Peyer's patch (tissue), 4 donors: ENCODE measurements at regions not wholly inside any gene's neighbourhood (a gene's known extent, or its start where the extent isn't known, plus 50 kb on each side); places are given as distances from the start of the nearest gene placed in this dataset.

Experiments
- DNase-seq, 3 donors: peaks; one replicate each; pipeline ENCODE4 v3.0.0-alpha.2; 2017 to 2019
- H3K27ac ChIP-seq, 4 donors: fragments of 200-600 bp; sonication (generic); one replicate each; pipeline ENCODE4 v1.5.1; 2016 to 2019
- H3K27me3 ChIP-seq, 2 donors: fragments of 200-600 bp; sonication (generic); one replicate each; pipeline ENCODE4 v1.5.1; 2019
- H3K36me3 ChIP-seq, 3 donors: fragments of 200-600 bp; sonication (generic); one replicate each; pipeline ENCODE4 v1.5.1; 2016 to 2019
- H3K4me1 ChIP-seq, 4 donors: fragments of 200-600 bp; sonication (generic); one replicate each; pipeline ENCODE4 v1.5.1; 2016 to 2019
- H3K4me3 ChIP-seq, 4 donors: fragments of 200-600 bp; sonication (generic); 1 replicate in 3 of 4; 2 replicates in 1 of 4; pipeline ENCODE4 v1.5.1; 2016 to 2019; ENCODE audit warnings: mild to moderate bottlenecking in 1 of 4
- H3K9me3 ChIP-seq, 4 donors: fragments of 200-600 bp; sonication (generic); one replicate each; pipeline ENCODE4 v1.5.1; 2016 to 2019; ENCODE audit warnings: mild to moderate bottlenecking in 1 of 4
- CTCF ChIP-seq, 6 experiments: fragments of 450-650 bp in 4 of 6; fragments of 200-600 bp in 2 of 6; sonication (generic) in 1 of 6; IDR thresholded peaks; one replicate each; pipeline ENCODE4 v1.5.1; 2017 to 2019; ENCODE audit warnings: antibody characterized with exemption in 6 of 6, mild to moderate bottlenecking in 3 of 6, moderate library complexity in 1 of 6
- POLR2A ChIP-seq, 2 donors: fragments of 450-650 bp; IDR thresholded peaks; one replicate each; pipeline ENCODE4 v1.5.1; 2017; ENCODE audit warnings: antibody characterized with exemption in 2 of 2, mild to moderate bottlenecking in 2 of 2, moderate library complexity in 2 of 2

GRCh38 chr3:147655236-147655635 is 246.1 kb downstream of the ZIC1 start:
- Histone ChIP-seq H3K4me1 (no peaks in the 10 kb centered on the region), H3K4me3 (no peak overlapping the region), H3K36me3 (no peaks in the 10 kb centered on the region), H3K9me3 (no peaks in the 10 kb centered on the region), H3K27ac (no peak overlapping the region), H3K27me3 (no peaks in the 10 kb centered on the region)
- TF ChIP-seq CTCF (IDR thresholded peaks at IDR 0.05) (no peak), POLR2A (IDR thresholded peaks at IDR 0.05) (no peak)
- no peak for DNase-seq

- no peak overlapping the region for H3K4me3 ChIP-seq
- TF ChIP-seq CTCF (IDR thresholded peaks at IDR 0.05) (no peak), POLR2A (IDR thresholded peaks at IDR 0.05) (no peak)
- no peaks in the 10 kb centered on the region for H3K9me3 ChIP-seq
- H3K36me3 ChIP-seq = no peaks in the 10 kb centered on the region
- no peak overlapping the region for H3K27ac ChIP-seq
- no peak for DNase-seq
- no peaks in the 10 kb centered on the region for H3K27me3 ChIP-seq
- H3K4me1 ChIP-seq = no peaks in the 10 kb centered on the region
Measured at GRCh38 chr3:147656023-147656422, 246.9 kb downstream of the ZIC1 start.

GRCh38 chr3:147661916-147662315 is 252.8 kb downstream of the ZIC1 start:
- H3K4me3 ChIP-seq = no peak overlapping the region
- DNase-seq = no peak
- H3K4me1 ChIP-seq = no peaks in the 10 kb centered on the region
- no peaks in the 10 kb centered on the region for H3K27me3 ChIP-seq
- no peaks in the 10 kb centered on the region for H3K36me3 ChIP-seq
- no peak overlapping the region for H3K27ac ChIP-seq
- TF ChIP-seq CTCF (IDR thresholded peaks at IDR 0.05) = no peak
- no peak for TF ChIP-seq POLR2A (IDR thresholded peaks at IDR 0.05)
- no peaks in the 10 kb centered on the region for H3K9me3 ChIP-seq

- no peaks in the 10 kb centered on the region for H3K27me3 ChIP-seq
- H3K4me1 ChIP-seq = no peaks in the 10 kb centered on the region
- H3K27ac ChIP-seq = no peak overlapping the region
- H3K36me3 ChIP-seq = no peaks in the 10 kb centered on the region
- H3K4me3 ChIP-seq = no peak overlapping the region
- DNase-seq = no peak
- H3K9me3 ChIP-seq = no peaks in the 10 kb centered on the region
- TF ChIP-seq CTCF (IDR thresholded peaks at IDR 0.05) (no peak), POLR2A (IDR thresholded peaks at IDR 0.05) (no peak)
Measured at GRCh38 chr3:147662705-147663104, 253.5 kb downstream of the ZIC1 start.

GRCh38 chr3:147669077-147669476 is 259.9 kb downstream of the ZIC1 start:
- no peaks in the 10 kb centered on the region for H3K9me3 ChIP-seq
- no peaks in the 10 kb centered on the region for H3K36me3 ChIP-seq
- no peaks in the 10 kb centered on the region for H3K27me3 ChIP-seq
- no peak for DNase-seq
- no peaks in the 10 kb centered on the region for H3K4me1 ChIP-seq
- no peak for TF ChIP-seq CTCF (IDR thresholded peaks at IDR 0.05)
- no peak for TF ChIP-seq POLR2A (IDR thresholded peaks at IDR 0.05)
- H3K27ac ChIP-seq = no peak overlapping the region
- H3K4me3 ChIP-seq = no peak overlapping the region

- no peaks in the 10 kb centered on the region for H3K36me3 ChIP-seq
- no peak overlapping the region for H3K27ac ChIP-seq
- H3K9me3 ChIP-seq = no peaks in the 10 kb centered on the region
- no peaks in the 10 kb centered on the region for H3K27me3 ChIP-seq
- no peak for DNase-seq
- no peak overlapping the region for H3K4me3 ChIP-seq
- TF ChIP-seq POLR2A (IDR thresholded peaks at IDR 0.05) = no peak
- TF ChIP-seq CTCF (IDR thresholded peaks at IDR 0.05) = no peak
- H3K4me1 ChIP-seq = no peaks in the 10 kb centered on the region
Measured at GRCh38 chr3:147672035-147672434, 262.9 kb downstream of the ZIC1 start.
